ENCODE measurements at regions not wholly inside any gene's neighbourhood (a gene's known extent, or its start where the extent isn't known, plus 50 kb on each side); places are given as distances from the start of the nearest gene placed in this dataset.

DNA sequence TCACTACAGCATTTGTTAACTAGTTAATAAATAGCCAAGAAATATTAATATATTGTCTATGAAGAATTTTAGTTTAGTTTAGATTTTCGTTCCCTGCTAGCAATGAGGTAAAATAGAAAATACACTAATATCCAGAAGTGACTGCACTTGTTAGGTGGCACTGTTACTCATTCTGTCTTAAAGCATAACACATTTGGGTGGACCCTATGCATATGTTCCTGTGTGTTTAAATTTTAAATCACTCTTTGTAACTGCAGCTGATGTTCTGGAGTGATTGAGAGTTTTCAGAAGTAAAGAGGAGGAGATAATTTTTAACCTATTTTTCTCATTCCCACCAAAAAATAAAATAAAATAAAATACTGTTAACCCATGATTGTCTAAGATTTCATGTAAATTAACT is 73.9 kb upstream of the SOX4 start:
- Mint-ChIP-seq H3K4me1 (no peaks in the 10 kb centered on the region), H3K9me3 (ENCODE audit: insufficient read depth) (no peaks in the 10 kb centered on the region), H3K27ac (no peak overlapping the region), H3K27me3 (no peaks in the 10 kb centered on the region), H3K4me3 (no peak overlapping the region)
- Histone ChIP-seq H3K27me3 (replicated peaks in 1 of 4; ENCODE audit: control extremely low read depth in 1 of 4, control insufficient read depth in 3 of 4, insufficient read depth in 4 of 4, low read length in 3 of 4) (no peaks in the 10 kb centered on the region), H3K79me2 (ENCODE audit: control insufficient read depth, insufficient read depth, low read length) (no peaks in the 10 kb centered on the region), H4K20me1 (ENCODE audit: control insufficient read depth, insufficient read depth, low read length, poor library complexity, severe bottlenecking) (no peaks in the 10 kb centered on the region), H3K27ac (ENCODE audit: low read length in 2 of 2) (no peak overlapping the region), H3K36me3 (replicated peaks in 1 of 2; ENCODE audit: control extremely low read depth in 1 of 2, control insufficient read depth in 1 of 2, extremely low read depth in 1 of 2, insufficient read depth in 2 of 2, low read length in 1 of 2) (no peaks in the 10 kb centered on the region), H2AFZ (ENCODE audit: insufficient read depth, low read depth, low read length, poor library complexity, severe bottlenecking) (no peak overlapping the region), H3K9me3 (ENCODE audit: control extremely low read depth in 1 of 3, control insufficient read depth in 2 of 3, insufficient read depth in 1 of 3, low read length in 2 of 3) (peaks cover 0 to 5% (median 0%) of the 10 kb centered on the region in 3 donors), H3K9ac (ENCODE audit: low read length) (no peak overlapping the region), H3K4me3 (ENCODE audit: control extremely low read depth in 1 of 5, extremely low read depth in 1 of 5, insufficient read depth in 1 of 5, low read depth in 2 of 5, low read length in 4 of 5) (no peak overlapping the region), H3K4me2 (replicated peaks; ENCODE audit: low read depth, low read length, poor library complexity, severe bottlenecking) (no peak overlapping the region), H3K4me1 (ENCODE audit: control insufficient read depth in 2 of 2, insufficient read depth in 2 of 2, low read length in 2 of 2) (no peaks in the 10 kb centered on the region)
- ChIA-PET POLR2A (no interaction called here), CTCF (no interaction called here)
- no peak for DNase-seq
- no peak for TF ChIP-seq EZH2 (IDR thresholded peaks at IDR 0.05; ENCODE audit: borderline replicate concordance, insufficient read depth, low read depth, low read length, poor library complexity, severe bottlenecking)
- TF ChIP-seq, protein P1, sequence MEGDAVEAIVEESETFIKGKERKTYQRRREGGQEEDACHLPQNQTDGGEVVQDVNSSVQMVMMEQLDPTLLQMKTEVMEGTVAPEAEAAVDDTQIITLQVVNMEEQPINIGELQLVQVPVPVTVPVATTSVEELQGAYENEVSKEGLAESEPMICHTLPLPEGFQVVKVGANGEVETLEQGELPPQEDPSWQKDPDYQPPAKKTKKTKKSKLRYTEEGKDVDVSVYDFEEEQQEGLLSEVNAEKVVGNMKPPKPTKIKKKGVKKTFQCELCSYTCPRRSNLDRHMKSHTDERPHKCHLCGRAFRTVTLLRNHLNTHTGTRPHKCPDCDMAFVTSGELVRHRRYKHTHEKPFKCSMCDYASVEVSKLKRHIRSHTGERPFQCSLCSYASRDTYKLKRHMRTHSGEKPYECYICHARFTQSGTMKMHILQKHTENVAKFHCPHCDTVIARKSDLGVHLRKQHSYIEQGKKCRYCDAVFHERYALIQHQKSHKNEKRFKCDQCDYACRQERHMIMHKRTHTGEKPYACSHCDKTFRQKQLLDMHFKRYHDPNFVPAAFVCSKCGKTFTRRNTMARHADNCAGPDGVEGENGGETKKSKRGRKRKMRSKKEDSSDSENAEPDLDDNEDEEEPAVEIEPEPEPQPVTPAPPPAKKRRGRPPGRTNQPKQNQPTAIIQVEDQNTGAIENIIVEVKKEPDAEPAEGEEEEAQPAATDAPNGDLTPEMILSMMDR (IDR thresholded peaks at IDR 0.05): no peak
- intact Hi-C loops (cut with micrococcal nuclease): no loop called here
- WGBS (ENCODE audit: insufficient coverage): no CpG with 5 or more reads among the region's 1 CpG
- no peak for ATAC-seq (ENCODE audit: low read depth)

DNA sequence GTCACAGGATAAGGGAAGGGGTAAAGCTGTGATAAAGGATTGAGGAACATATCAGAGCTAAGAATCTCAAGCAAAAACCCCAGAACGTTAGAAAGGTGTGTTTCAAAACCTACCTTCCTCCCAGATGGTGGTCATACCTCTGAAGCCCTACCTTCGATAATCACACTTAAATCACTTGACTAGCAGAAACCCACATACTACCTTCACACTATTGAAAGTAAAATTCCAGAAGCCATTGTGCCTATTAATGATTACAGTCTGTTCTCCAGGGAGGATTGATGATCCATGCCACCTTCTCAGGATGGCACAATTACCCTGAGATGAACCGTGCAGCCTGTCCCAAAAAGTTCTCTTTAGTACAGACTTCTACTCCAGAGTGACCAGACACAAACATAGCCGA is 72.3 kb upstream of the SOX4 start:
- TF ChIP-seq, protein P1 (IDR thresholded peaks at IDR 0.05): no peak
- TF ChIP-seq EZH2 (IDR thresholded peaks at IDR 0.05; ENCODE audit: borderline replicate concordance, insufficient read depth, low read depth, low read length, poor library complexity, severe bottlenecking): no peak
- H3K9me3 Mint-ChIP-seq (ENCODE audit: insufficient read depth): no peaks in the 10 kb centered on the region
- Histone ChIP-seq H3K79me2 (ENCODE audit: control insufficient read depth, insufficient read depth, low read length) (no peaks in the 10 kb centered on the region), H3K27me3 (replicated peaks in 1 of 4; ENCODE audit: control extremely low read depth in 1 of 4, control insufficient read depth in 3 of 4, insufficient read depth in 4 of 4, low read length in 3 of 4) (no peaks in the 10 kb centered on the region), H3K4me3 (ENCODE audit: control extremely low read depth in 1 of 5, extremely low read depth in 1 of 5, insufficient read depth in 1 of 5, low read depth in 2 of 5, low read length in 4 of 5) (no peak overlapping the region), H2AFZ (ENCODE audit: insufficient read depth, low read depth, low read length, poor library complexity, severe bottlenecking) (no peak overlapping the region), H3K9ac (ENCODE audit: low read length) (no peak overlapping the region), H3K9me3 (ENCODE audit: control extremely low read depth in 1 of 3, control insufficient read depth in 2 of 3, insufficient read depth in 1 of 3, low read length in 2 of 3) (peaks cover 0 to 5% (median 0%) of the 10 kb centered on the region in 3 donors), H3K36me3 (replicated peaks in 1 of 2; ENCODE audit: control extremely low read depth in 1 of 2, control insufficient read depth in 1 of 2, extremely low read depth in 1 of 2, insufficient read depth in 2 of 2, low read length in 1 of 2) (no peaks in the 10 kb centered on the region), H3K4me2 (replicated peaks; ENCODE audit: low read depth, low read length, poor library complexity, severe bottlenecking) (no peak overlapping the region), H3K27ac (ENCODE audit: low read length in 2 of 2) (no peak overlapping the region), H4K20me1 (ENCODE audit: control insufficient read depth, insufficient read depth, low read length, poor library complexity, severe bottlenecking) (no peaks in the 10 kb centered on the region), H3K4me1 (ENCODE audit: control insufficient read depth in 2 of 2, insufficient read depth in 2 of 2, low read length in 2 of 2) (no peaks in the 10 kb centered on the region)
- H3K4me1 Mint-ChIP-seq: no peaks in the 10 kb centered on the region
- H3K27ac Mint-ChIP-seq: no peak overlapping the region
- ChIA-PET POLR2A (no interaction called here), CTCF (no interaction called here)
- no peaks in the 10 kb centered on the region for H3K27me3 Mint-ChIP-seq
- no CpG with 5 or more reads among the region's 4 CpGs for WGBS (ENCODE audit: insufficient coverage)
- DNase-seq (no peak), ATAC-seq (ENCODE audit: low read depth) (no peak)
- no peak overlapping the region for H3K4me3 Mint-ChIP-seq
- intact Hi-C loops (cut with micrococcal nuclease): no loop called here

Data from B cell (primary cell).